Kidney (tissue), 13 donors: ENCODE measurements at regions not wholly inside any gene's neighbourhood (a gene's known extent, or its start where the extent isn't known, plus 50 kb on each side); places are given as distances from the start of the nearest gene placed in this dataset.

Experiments used
- DNase-seq, 5 donors: peaks; one replicate each; pipeline ENCODE4 v3.0.0-alpha.2; 2013 to 2020
- FAIRE-seq: peaks from 2 replicates; lab custom pipeline; 2012; peaks lifted over from hg19 to GRCh38; lab: Jason Lieb, UNC
- H3K27ac ChIP-seq, 2 donors: one replicate each; pipeline ENCODE4 v1.7.0; 2013; ENCODE audit warnings: low read depth in 2 of 2, low read length in 2 of 2, inconsistent platforms in 1 of 2
- H3K27me3 ChIP-seq: one replicate; pipeline ENCODE4 v1.7.1; 2013; ENCODE audit warnings: low read length, inconsistent platforms; ENCODE audit not compliant: control insufficient read depth, insufficient read depth
- H3K36me3 ChIP-seq, 3 donors: one replicate each; pipeline versions ENCODE4 v1.7.0 to v1.7.1; 2013; ENCODE audit warnings: low read length in 3 of 3, control low read depth in 1 of 3, inconsistent platforms in 1 of 3; ENCODE audit not compliant: insufficient read depth in 3 of 3, control insufficient read depth in 2 of 3
- H3K4me1 ChIP-seq, 3 donors: one replicate each; pipeline versions ENCODE4 v1.7.0 to v1.7.1; 2013; ENCODE audit warnings: low read length in 3 of 3, inconsistent platforms in 1 of 3, low read depth in 1 of 3; ENCODE audit not compliant: control insufficient read depth in 2 of 3, insufficient read depth in 2 of 3
- H3K4me3 ChIP-seq, 3 donors: one replicate each; pipeline versions ENCODE4 v1.7.0 to v1.8.1; 2013; ENCODE audit warnings: low read length in 3 of 3, control low read depth in 1 of 3, inconsistent platforms in 1 of 3
- H3K9ac ChIP-seq, 3 donors: one replicate each; pipeline versions ENCODE4 v1.7.0 to v1.7.1; 2013; ENCODE audit warnings: low read length in 3 of 3, control low read depth in 1 of 3, inconsistent platforms in 1 of 3
- H3K9me3 ChIP-seq, 3 donors: one replicate each; pipeline versions ENCODE4 v1.7.0 to v1.7.1; 2013; ENCODE audit warnings: low read length in 3 of 3, control low read depth in 1 of 3, inconsistent platforms in 1 of 3; ENCODE audit not compliant: control insufficient read depth in 2 of 3, insufficient read depth in 1 of 3
- intact Hi-C: fragments of 100-400 bp; cut with DNase I; formaldehyde crosslinking; loops from one replicate; pipeline ENCODE4 v1.11.1; 2022
- TF ChIP-seq, protein P1 (sequence below): IDR thresholded peaks from 3 replicates; pipeline ENCODE4 v1.5.1; 2012; ENCODE audit warnings: mild to moderate bottlenecking, moderate library complexity, borderline replicate concordance; ENCODE audit not compliant: insufficient read depth; ENCODE audit errors: extremely low read depth
- donor health status: control.
- donor health status: control.
- donor health status: control.
- donor health status: control.
- donor health status: control.
- donor health status: DM: yes; HTN: yes; CAD: no.
- donor health status: Normal renal cell carcinoma (clear cell type).

DNA sequence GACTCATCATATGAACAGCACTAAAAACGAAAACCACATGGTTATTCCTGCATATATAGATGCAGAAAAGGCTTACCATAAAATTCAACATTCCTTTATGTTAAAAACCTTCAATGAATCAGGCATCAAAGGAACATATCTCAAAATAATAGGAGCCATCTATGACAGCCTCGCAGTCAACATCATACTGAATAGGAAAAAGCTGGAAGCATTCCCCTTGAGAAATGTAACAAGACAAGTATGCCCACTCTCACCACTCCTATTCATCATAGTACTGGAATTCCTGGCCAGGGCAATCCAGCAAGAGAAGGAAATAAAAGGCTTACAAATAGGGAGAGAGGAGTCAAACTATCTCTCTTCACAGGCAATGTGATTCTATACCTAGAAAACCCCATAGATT, 179.6 kb upstream of the HTR2A start:
- FAIRE-seq = no peak
- Histone ChIP-seq H3K9ac (no peak overlapping the region), H3K4me1 (no peaks in the 10 kb centered on the region), H3K27me3 (no peaks in the 10 kb centered on the region), H3K4me3 (no peak overlapping the region), H3K9me3 (peaks cover 0 to 18% (median 4%) of the 10 kb centered on the region in 3 donors), H3K36me3 (no peaks in the 10 kb centered on the region), H3K27ac (no peak overlapping the region)
- no peak for DNase-seq
- TF ChIP-seq, protein P1, sequence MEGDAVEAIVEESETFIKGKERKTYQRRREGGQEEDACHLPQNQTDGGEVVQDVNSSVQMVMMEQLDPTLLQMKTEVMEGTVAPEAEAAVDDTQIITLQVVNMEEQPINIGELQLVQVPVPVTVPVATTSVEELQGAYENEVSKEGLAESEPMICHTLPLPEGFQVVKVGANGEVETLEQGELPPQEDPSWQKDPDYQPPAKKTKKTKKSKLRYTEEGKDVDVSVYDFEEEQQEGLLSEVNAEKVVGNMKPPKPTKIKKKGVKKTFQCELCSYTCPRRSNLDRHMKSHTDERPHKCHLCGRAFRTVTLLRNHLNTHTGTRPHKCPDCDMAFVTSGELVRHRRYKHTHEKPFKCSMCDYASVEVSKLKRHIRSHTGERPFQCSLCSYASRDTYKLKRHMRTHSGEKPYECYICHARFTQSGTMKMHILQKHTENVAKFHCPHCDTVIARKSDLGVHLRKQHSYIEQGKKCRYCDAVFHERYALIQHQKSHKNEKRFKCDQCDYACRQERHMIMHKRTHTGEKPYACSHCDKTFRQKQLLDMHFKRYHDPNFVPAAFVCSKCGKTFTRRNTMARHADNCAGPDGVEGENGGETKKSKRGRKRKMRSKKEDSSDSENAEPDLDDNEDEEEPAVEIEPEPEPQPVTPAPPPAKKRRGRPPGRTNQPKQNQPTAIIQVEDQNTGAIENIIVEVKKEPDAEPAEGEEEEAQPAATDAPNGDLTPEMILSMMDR = no peak
- intact Hi-C loops = no loop called here

DNA sequence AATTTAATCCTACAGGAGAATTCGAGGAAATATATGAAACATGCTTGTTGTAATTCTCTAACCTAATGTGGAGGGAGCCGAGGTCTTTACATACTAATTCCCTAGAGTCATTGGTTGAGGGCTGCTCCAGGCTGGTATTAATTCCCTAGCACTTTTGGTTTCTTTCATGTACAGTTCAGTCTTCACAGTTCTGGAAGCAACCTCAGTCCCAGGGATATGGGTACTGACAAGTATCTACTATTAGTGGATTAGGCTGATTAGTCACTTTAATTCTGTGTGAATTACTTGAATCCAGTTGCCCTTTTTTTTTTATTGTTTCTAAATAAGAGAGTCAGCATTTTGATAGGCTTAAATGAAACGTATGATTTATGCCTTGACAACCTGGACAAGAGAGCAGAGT, 172.3 kb upstream of the HTR2A start:
- Histone ChIP-seq H3K4me3 (no peak overlapping the region), H3K27ac (no peak overlapping the region), H3K4me1 (no peaks in the 10 kb centered on the region), H3K9ac (no peak overlapping the region), H3K9me3 (peaks cover 0 to 5% (median 0%) of the 10 kb centered on the region in 3 donors), H3K36me3 (no peaks in the 10 kb centered on the region), H3K27me3 (no peaks in the 10 kb centered on the region)
- intact Hi-C loops = no loop called here
- DNase-seq (no peak), FAIRE-seq (no peak)
- TF ChIP-seq, protein P1 = no peak

GRCh38 chr13:47067306-47067705, 170.5 kb upstream of the HTR2A start:
- Histone ChIP-seq H3K36me3 (no peaks in the 10 kb centered on the region), H3K4me1 (no peaks in the 10 kb centered on the region), H3K27ac (no peak overlapping the region), H3K4me3 (no peak overlapping the region), H3K9ac (no peak overlapping the region), H3K27me3 (no peaks in the 10 kb centered on the region), H3K9me3 (peaks cover 0 to 5% (median 0%) of the 10 kb centered on the region in 3 donors)
- DNase-seq (no peak), FAIRE-seq (no peak)
- TF ChIP-seq, protein P1 = no peak
- intact Hi-C loops = no loop called here

GRCh38 chr13:47066226-47066625, 169.4 kb upstream of the HTR2A start:
- DNase-seq (no peak), FAIRE-seq (no peak)
- Histone ChIP-seq H3K27ac (no peak overlapping the region), H3K9me3 (peaks cover 0 to 6% (median 0%) of the 10 kb centered on the region in 3 donors), H3K4me1 (no peaks in the 10 kb centered on the region), H3K9ac (no peak overlapping the region), H3K36me3 (no peaks in the 10 kb centered on the region), H3K27me3 (no peaks in the 10 kb centered on the region), H3K4me3 (no peak overlapping the region)
- intact Hi-C loops = no loop called here
- TF ChIP-seq, protein P1 = no peak
